Progenitor cell of endocrine pancreas (in vitro differentiated cells): ENCODE measurements at regions not wholly inside any gene's neighbourhood (a gene's known extent, or its start where the extent isn't known, plus 50 kb on each side); places are given as distances from the start of the nearest gene placed in this dataset.
A peak's percentile ranks its signal among the peaks of the same experiment; 100 is the strongest.

Experiments
- DNase-seq: peaks from one replicate; pipeline ENCODE4 v3.0.0; 2021; ENCODE audit warnings: low spot score; ENCODE audit not compliant: unreplicated experiment
- H3K27ac Mint-ChIP-seq: 2 replicates; pipeline ENCODE4 v1.8.0; 2021; ENCODE audit warnings: mild to moderate bottlenecking, moderate library complexity, mixed read lengths
- H3K27me3 Mint-ChIP-seq: 2 replicates; pipeline ENCODE4 v1.8.0; 2021; ENCODE audit warnings: mixed read lengths
- H3K36me3 Mint-ChIP-seq: 2 replicates; pipeline ENCODE4 v1.8.0; 2022; ENCODE audit warnings: mixed read lengths; ENCODE audit not compliant: insufficient read depth
- H3K4me1 Mint-ChIP-seq: 2 replicates; pipeline ENCODE4 v1.8.0; 2021; ENCODE audit warnings: low read depth, mixed read lengths
- H3K4me3 Mint-ChIP-seq: 2 replicates; pipeline ENCODE4 v1.8.0; 2021; ENCODE audit warnings: low read depth, mild to moderate bottlenecking, moderate library complexity, mixed read lengths
- H3K9me3 Mint-ChIP-seq: 2 replicates; pipeline ENCODE4 v1.8.0; 2021; ENCODE audit warnings: low read depth, mixed read lengths
- TF ChIP-seq, protein P1 (sequence below): fragments of 200-600 bp; sonication (generic); IDR thresholded peaks from one replicate; pipeline ENCODE4 v1.5.0; 2021; ENCODE audit warnings: antibody characterized with exemption, mild to moderate bottlenecking; ENCODE audit not compliant: unreplicated experiment

DNA sequence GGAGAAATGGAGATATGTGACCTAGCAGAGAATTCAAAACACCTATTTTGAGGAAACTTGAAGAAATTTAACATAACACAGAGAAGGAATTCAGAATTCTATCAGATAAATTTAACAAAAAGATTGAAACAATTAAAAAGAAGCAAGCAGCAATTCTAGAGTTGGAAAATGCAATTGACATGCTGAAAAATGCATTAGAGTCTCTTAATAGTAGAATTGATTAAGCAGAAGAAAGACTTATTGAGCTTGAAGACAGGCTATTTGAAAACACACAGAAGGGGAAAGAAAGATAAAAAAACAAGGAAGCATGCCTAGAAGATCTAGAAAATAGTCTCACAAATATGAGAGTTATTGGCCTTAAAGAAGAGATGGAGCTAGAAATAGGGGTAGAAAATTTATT is 87.8 kb upstream of the SLC1A1 start:
- TF ChIP-seq, protein P1, sequence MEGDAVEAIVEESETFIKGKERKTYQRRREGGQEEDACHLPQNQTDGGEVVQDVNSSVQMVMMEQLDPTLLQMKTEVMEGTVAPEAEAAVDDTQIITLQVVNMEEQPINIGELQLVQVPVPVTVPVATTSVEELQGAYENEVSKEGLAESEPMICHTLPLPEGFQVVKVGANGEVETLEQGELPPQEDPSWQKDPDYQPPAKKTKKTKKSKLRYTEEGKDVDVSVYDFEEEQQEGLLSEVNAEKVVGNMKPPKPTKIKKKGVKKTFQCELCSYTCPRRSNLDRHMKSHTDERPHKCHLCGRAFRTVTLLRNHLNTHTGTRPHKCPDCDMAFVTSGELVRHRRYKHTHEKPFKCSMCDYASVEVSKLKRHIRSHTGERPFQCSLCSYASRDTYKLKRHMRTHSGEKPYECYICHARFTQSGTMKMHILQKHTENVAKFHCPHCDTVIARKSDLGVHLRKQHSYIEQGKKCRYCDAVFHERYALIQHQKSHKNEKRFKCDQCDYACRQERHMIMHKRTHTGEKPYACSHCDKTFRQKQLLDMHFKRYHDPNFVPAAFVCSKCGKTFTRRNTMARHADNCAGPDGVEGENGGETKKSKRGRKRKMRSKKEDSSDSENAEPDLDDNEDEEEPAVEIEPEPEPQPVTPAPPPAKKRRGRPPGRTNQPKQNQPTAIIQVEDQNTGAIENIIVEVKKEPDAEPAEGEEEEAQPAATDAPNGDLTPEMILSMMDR: no peak
- H3K9me3 Mint-ChIP-seq: peaks cover 41% of the 10 kb centered on the region
- H3K27ac Mint-ChIP-seq: no peak overlapping the region
- DNase-seq: no peak
- no peaks in the 10 kb centered on the region for H3K27me3 Mint-ChIP-seq
- peaks cover 1% of the 10 kb centered on the region for H3K36me3 Mint-ChIP-seq
- H3K4me3 Mint-ChIP-seq: no peak overlapping the region
- H3K4me1 Mint-ChIP-seq: peaks cover 2% of the 10 kb centered on the region

- no peaks in the 10 kb centered on the region for H3K27me3 Mint-ChIP-seq
- DNase-seq: no peak
- peaks cover 1% of the 10 kb centered on the region for H3K36me3 Mint-ChIP-seq
- no peak overlapping the region for H3K4me3 Mint-ChIP-seq
- H3K27ac Mint-ChIP-seq: no peak overlapping the region
- H3K4me1 Mint-ChIP-seq: peaks cover 2% of the 10 kb centered on the region
- TF ChIP-seq, protein P1: no peak
- H3K9me3 Mint-ChIP-seq: peaks cover 28% of the 10 kb centered on the region
Measured at GRCh38 chr9:4400731-4401130, 89.5 kb upstream of the SLC1A1 start.

- DNase-seq: no peak
- Mint-ChIP-seq H3K4me3 (no peak overlapping the region), H3K27ac (peak overlapping the region; percentile 10), H3K36me3 (peaks cover 1% of the 10 kb centered on the region), H3K4me1 (peaks cover 2% of the 10 kb centered on the region), H3K27me3 (no peaks in the 10 kb centered on the region), H3K9me3 (peaks cover 10% of the 10 kb centered on the region)
- TF ChIP-seq, protein P1: no peak
Measured at GRCh38 chr9:4397917-4398316, 92.4 kb upstream of the SLC1A1 start.

DNA sequence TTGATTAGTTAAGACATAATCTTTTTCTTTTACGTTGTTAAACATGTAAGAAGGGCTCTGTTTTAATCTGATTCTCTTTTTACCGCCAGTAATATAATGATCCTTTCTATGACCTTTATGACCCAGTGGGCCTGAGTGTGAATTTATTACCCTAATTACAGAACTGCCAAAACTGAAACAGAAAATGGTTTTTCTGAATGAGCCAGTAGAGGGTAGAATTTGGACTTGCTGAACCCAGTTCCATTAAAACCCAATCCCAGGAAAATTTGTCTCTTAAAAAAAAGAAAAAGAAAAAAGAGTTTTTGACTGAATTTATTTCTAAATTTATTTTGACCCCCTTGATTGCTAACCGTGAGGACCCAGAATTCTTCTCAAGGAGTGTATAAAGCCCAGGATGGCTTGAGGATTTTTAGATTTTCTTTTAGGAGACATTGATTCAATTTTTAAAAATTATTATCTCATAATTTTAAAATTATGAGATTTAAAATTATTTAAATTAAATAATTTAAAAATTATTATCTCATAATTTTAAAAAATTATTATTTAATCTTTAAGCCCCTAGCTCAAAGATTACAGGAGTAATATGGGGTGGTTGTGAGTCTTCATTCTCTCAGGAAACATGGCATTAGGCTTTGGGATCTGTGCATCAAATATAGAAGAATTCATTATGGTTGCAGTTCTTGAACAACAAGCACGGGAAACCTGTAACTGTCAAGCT is 94.1 kb upstream of the GLIS3 start:
- Mint-ChIP-seq H3K36me3 (no peaks in the 10 kb centered on the region), H3K9me3 (no peaks in the 10 kb centered on the region), H3K4me1 (no peaks in the 10 kb centered on the region), H3K27ac (no peak overlapping the region), H3K27me3 (peaks cover 6% of the 10 kb centered on the region), H3K4me3 (no peak overlapping the region)
- no peak for DNase-seq
- TF ChIP-seq, protein P1: no peak

GRCh38 chr9:4389755-4390154 is 89.9 kb upstream of the GLIS3 start:
- TF ChIP-seq, protein P1: no peak
- no peak for DNase-seq

More at GRCh38 chr9:4389755-4390154, 89.9 kb upstream of the GLIS3 start:
- H3K4me3 Mint-ChIP-seq: no peak overlapping the region
- H3K4me1 Mint-ChIP-seq: no peaks in the 10 kb centered on the region
- no peaks in the 10 kb centered on the region for H3K9me3 Mint-ChIP-seq
- peaks cover 6% of the 10 kb centered on the region for H3K27me3 Mint-ChIP-seq
- no peaks in the 10 kb centered on the region for H3K36me3 Mint-ChIP-seq
- no peak overlapping the region for H3K27ac Mint-ChIP-seq
